ENCODE measurements at regions not wholly inside any gene's neighbourhood (a gene's known extent, or its start where the extent isn't known, plus 50 kb on each side); places are given as distances from the start of the nearest gene placed in this dataset.

DNA sequence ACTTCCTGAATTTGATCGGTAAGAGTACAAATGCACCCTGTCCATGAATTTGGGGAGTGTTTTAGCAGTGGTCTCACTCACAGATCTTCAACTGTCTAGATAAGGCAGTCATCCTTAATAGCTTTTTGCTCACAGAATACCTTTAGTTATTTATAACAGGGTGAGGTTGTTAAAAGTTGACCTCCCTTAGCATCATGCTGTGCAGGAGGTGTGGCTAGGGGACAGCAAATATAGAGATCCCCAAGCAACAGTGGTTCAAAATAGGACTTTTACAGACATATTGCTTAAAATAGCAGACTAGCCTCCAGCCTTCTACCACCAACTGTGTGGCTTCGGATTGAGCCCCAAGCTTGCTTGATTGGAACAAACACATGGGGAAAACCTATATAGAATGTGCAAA is 724.4 kb downstream of the TLE1 start:
- no peaks in the 10 kb centered on the region for H3K4me1 Mint-ChIP-seq
- H3K27ac Mint-ChIP-seq (ENCODE audit: low read depth), result no peak overlapping the region
- H3K4me3 Mint-ChIP-seq, result no peak overlapping the region
- no peaks in the 10 kb centered on the region for H3K36me3 Mint-ChIP-seq (ENCODE audit: insufficient read depth)
- DNase-seq (ENCODE audit: low spot score in 2 of 2) (no peak), ATAC-seq (replicated peaks; ENCODE audit: extremely low read depth, poor library complexity, severe bottlenecking) (no peak)
- peaks cover 12% of the 10 kb centered on the region for H3K9me3 Mint-ChIP-seq
- no peaks in the 10 kb centered on the region for H3K27me3 Mint-ChIP-seq

DNA sequence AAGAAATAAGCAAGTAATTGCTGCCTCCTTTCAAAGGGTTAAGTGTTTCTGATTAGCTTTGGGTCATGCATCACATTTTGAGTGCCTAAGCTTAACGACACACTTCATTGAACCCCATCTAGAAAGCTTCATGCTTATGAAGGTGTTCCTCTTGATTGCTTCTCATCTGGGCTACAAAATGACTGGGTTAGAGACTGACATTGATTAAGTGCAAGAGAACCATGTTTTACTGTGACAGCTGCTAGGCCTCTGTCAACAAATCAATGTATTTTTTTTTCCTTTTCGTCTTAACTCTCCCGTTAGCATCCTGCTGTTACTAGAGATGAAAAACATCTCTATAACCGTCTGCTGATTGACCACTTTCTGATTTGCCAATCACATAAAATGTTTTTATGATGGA is 725.0 kb downstream of the TLE1 start:
- H3K27ac Mint-ChIP-seq (ENCODE audit: low read depth), result no peak overlapping the region
- no peaks in the 10 kb centered on the region for H3K36me3 Mint-ChIP-seq (ENCODE audit: insufficient read depth)
- no peaks in the 10 kb centered on the region for H3K4me1 Mint-ChIP-seq
- ATAC-seq (replicated peaks; ENCODE audit: extremely low read depth, poor library complexity, severe bottlenecking), result no peak
- H3K27me3 Mint-ChIP-seq, result no peaks in the 10 kb centered on the region
- no peak overlapping the region for H3K4me3 Mint-ChIP-seq
- H3K9me3 Mint-ChIP-seq, result peaks cover 10% of the 10 kb centered on the region
- no peak for DNase-seq (ENCODE audit: low spot score in 2 of 2)

DNA sequence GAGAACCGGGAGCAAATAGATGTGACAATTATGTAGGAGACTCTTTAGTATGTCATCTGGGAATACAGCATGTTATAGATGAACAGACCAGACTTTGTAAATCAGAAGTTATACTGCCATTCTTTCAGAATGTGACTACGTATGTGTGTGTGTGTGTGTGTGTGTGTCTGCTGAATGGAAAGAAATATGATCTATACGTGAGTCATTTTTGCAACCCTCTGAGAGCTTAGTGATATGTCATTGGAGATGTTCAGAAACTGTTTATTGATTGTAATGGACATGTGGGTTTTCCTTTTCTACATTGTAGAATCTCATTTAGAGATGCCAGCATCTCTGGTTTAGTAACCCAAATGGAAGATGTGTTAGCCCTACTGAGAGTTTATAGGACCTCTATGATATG is 731.5 kb downstream of the TLE1 start:
- no peak for ATAC-seq (replicated peaks; ENCODE audit: extremely low read depth, poor library complexity, severe bottlenecking)

DNA sequence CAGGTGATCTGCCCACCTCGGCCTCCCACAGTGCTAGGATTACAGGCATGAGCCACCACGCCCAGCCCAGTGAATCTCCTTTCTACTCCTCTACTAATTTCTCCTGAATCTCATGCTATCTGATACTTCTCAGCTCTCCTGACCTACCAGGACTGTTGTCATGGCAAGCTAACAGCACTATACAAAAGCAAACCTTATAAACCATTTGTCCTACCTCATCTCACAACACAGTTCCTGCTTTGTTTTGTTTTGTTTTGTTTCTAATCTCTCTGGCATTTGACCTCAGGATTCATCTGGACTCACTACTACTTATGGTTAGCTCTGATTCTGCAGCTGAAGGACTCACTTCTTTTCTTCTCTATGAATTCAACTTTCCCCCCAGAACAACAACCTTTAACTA is 734.8 kb downstream of the TLE1 start:
- Mint-ChIP-seq H3K4me3 (no peak overlapping the region), H3K4me1 (no peaks in the 10 kb centered on the region), H3K36me3 (ENCODE audit: insufficient read depth) (no peaks in the 10 kb centered on the region), H3K27me3 (no peaks in the 10 kb centered on the region), H3K27ac (ENCODE audit: low read depth) (no peak overlapping the region), H3K9me3 (peaks cover 6% of the 10 kb centered on the region)
- ATAC-seq (replicated peaks; ENCODE audit: extremely low read depth, poor library complexity, severe bottlenecking) (no peak), DNase-seq (ENCODE audit: low spot score in 2 of 2) (no peak)

More for the DNA sequence above, 731.5 kb downstream of the TLE1 start:
- Mint-ChIP-seq H3K36me3 (ENCODE audit: insufficient read depth) (no peaks in the 10 kb centered on the region), H3K4me3 (no peak overlapping the region), H3K4me1 (no peaks in the 10 kb centered on the region), H3K9me3 (peaks cover 17% of the 10 kb centered on the region), H3K27me3 (no peaks in the 10 kb centered on the region), H3K27ac (ENCODE audit: low read depth) (no peak overlapping the region)
- DNase-seq (ENCODE audit: low spot score in 2 of 2), result no peak

DNA sequence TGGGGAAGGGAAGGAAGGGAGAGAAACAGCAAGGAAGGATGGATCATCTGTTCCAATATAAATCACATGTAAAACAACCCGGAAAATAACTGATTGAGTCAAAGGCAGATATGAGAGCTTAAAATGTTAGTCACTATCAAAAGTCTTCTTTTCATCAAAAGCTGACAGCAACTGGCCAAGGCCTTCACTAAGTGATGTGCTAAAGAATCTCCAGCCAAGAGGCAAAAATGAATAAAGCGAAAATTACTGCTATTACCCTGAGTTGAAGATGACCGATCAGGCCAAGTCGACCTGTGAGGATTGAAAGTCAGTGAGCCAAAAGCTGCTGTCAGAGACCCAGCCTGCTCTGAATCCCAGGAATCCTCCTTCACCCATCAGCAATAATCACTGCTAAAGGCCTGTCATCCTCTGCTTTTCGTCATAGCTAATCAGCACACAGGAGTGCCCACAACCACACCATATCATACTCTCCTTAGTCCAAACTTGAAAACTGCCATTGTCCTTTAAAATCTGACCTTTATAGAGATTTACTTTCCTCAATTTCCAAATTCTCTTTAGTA is 736.9 kb downstream of the TLE1 start:
- Mint-ChIP-seq H3K4me1 (no peaks in the 10 kb centered on the region), H3K27ac (ENCODE audit: low read depth) (no peak overlapping the region), H3K4me3 (no peak overlapping the region), H3K9me3 (peaks cover 6% of the 10 kb centered on the region), H3K27me3 (no peaks in the 10 kb centered on the region), H3K36me3 (ENCODE audit: insufficient read depth) (no peaks in the 10 kb centered on the region)
- ATAC-seq (replicated peaks; ENCODE audit: extremely low read depth, poor library complexity, severe bottlenecking) (no peak), DNase-seq (ENCODE audit: low spot score in 2 of 2) (no peak)

DNA sequence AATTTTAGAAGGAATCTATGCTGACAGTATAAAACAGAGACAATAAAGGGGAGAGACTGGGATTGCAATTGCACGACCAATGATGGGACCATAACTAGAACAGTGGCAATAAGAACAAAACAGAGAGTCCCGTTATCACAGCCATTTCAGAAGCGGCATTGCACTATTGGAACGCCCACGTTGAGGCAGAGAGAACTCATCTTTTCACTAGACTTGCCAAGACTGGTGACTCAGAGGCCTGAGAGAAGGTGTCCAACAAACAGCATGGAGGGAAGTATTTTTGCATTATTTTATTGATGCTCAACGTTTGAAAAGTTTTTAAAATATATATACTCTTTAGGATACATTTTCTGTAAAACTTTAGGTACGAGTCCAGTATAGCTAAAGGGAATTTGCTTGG is 737.7 kb downstream of the TLE1 start:
- H3K27ac Mint-ChIP-seq (ENCODE audit: low read depth), result no peak overlapping the region
- H3K27me3 Mint-ChIP-seq, result no peaks in the 10 kb centered on the region
- H3K4me3 Mint-ChIP-seq, result no peak overlapping the region
- H3K9me3 Mint-ChIP-seq, result peaks cover 6% of the 10 kb centered on the region
- H3K4me1 Mint-ChIP-seq, result no peaks in the 10 kb centered on the region
- no peaks in the 10 kb centered on the region for H3K36me3 Mint-ChIP-seq (ENCODE audit: insufficient read depth)
- ATAC-seq (replicated peaks; ENCODE audit: extremely low read depth, poor library complexity, severe bottlenecking) (no peak), DNase-seq (ENCODE audit: low spot score in 2 of 2) (no peak)

DNA sequence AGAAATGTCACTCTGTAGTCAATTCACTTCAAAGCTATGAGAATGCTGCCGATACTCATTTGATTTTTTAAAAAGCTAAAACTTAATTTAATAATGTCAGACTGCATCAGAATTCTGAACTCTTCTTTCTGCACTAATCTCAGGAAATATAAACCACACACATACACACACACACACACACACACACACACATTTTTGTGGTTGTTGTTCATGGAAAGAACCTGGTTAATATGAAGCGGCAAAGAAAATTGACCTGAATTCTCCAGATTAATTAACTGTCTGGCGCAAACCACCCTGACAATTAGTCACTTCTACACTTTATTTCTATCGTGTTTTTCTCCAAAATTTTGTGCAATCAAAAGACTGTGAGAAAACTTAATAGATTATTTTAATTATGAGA is 740.5 kb downstream of the TLE1 start:
- DNase-seq (ENCODE audit: low spot score in 2 of 2), result no peak

DNA sequence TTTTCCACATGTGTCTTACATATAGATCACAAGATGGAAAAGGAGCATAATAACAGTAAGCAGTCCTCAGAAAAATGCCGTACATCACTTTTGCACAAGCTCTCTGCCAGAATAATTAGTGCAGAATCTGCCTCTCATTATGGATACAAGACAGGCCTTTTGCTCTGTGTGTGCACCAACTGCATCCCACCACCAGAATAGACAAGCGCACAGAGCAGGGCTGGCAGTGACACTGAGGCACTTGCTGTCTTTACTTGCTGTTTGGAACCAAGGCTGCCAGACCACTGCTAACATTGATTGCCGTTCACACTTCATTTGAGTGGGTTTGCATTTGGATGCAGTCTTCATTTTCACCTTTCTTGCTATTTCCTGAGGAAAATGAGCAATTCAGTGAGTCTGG is 741.3 kb downstream of the TLE1 start:
- ATAC-seq (replicated peaks; ENCODE audit: extremely low read depth, poor library complexity, severe bottlenecking) (no peak), DNase-seq (ENCODE audit: low spot score in 2 of 2) (no peak)
- Mint-ChIP-seq H3K4me3 (no peak overlapping the region), H3K9me3 (peaks cover 6% of the 10 kb centered on the region), H3K4me1 (no peaks in the 10 kb centered on the region), H3K27me3 (no peaks in the 10 kb centered on the region), H3K27ac (ENCODE audit: low read depth) (no peak overlapping the region), H3K36me3 (ENCODE audit: insufficient read depth) (no peaks in the 10 kb centered on the region)

More for the DNA sequence above, 740.5 kb downstream of the TLE1 start:
- Mint-ChIP-seq H3K4me1 (no peaks in the 10 kb centered on the region), H3K36me3 (ENCODE audit: insufficient read depth) (no peaks in the 10 kb centered on the region), H3K27ac (ENCODE audit: low read depth) (no peak overlapping the region), H3K27me3 (no peaks in the 10 kb centered on the region), H3K4me3 (no peak overlapping the region), H3K9me3 (peaks cover 6% of the 10 kb centered on the region)
- no peak for ATAC-seq (replicated peaks; ENCODE audit: extremely low read depth, poor library complexity, severe bottlenecking)

DNA sequence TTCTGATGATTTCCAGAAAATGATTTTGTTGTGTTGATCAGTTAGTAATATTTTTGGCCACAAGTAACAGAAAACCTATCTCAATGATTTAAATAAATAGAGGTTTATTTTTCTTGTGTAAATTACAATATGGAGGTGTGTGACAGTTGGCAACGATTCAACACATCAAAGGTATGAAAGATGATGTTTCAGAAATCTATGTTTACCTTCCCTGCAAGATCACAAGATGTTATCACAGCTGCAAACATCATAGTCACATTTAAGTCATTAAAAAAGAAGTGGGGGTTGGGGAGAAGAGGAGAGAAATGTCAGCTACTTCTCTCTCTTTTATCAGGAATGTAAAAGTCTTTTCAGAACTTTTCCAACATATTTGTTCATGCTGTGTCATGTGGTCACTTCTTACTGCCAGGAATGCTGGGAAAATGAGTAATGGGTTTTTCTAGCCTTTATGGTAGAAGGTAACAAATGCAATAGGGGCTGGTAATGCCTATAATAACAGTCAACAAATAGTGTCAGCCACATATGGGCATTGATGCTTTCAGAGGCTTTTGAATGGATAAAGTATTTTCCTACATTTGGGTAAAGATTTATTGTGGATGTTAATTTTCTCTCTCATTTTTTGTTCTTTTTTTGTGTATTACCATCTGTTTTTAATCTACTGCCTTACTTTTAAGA is 742.7 kb downstream of the TLE1 start:
- DNase-seq (ENCODE audit: low spot score in 2 of 2) (no peak), ATAC-seq (replicated peaks; ENCODE audit: extremely low read depth, poor library complexity, severe bottlenecking) (no peak)
- Mint-ChIP-seq H3K4me3 (no peak overlapping the region), H3K27me3 (no peaks in the 10 kb centered on the region), H3K4me1 (no peaks in the 10 kb centered on the region), H3K9me3 (peaks cover 10% of the 10 kb centered on the region), H3K36me3 (ENCODE audit: insufficient read depth) (no peaks in the 10 kb centered on the region), H3K27ac (ENCODE audit: low read depth) (no peak overlapping the region)

DNA sequence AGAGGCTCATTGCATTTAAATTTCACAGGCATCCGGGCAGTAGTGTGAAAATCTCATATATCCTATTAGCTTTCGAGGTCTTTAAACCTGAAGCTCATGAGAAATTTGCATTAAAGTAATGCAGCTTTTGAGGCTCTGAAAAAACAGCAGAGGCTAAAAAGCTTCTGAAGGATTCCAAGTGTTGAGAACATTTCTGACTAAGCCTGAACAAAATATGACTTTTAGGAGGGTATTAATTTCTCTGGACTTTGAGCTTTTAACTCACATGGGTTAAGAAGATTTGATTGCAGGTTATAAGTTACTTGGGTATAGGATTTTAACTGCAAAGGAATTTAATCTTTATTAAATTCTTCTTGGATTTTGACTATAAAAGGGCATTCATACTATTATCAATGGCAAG is 743.9 kb downstream of the TLE1 start:
- Mint-ChIP-seq H3K27ac (ENCODE audit: low read depth) (no peak overlapping the region), H3K4me3 (no peak overlapping the region), H3K36me3 (ENCODE audit: insufficient read depth) (no peaks in the 10 kb centered on the region), H3K4me1 (no peaks in the 10 kb centered on the region), H3K9me3 (peaks cover 13% of the 10 kb centered on the region), H3K27me3 (no peaks in the 10 kb centered on the region)
- DNase-seq (ENCODE audit: low spot score in 2 of 2) (no peak), ATAC-seq (replicated peaks; ENCODE audit: extremely low read depth, poor library complexity, severe bottlenecking) (no peak)

DNA sequence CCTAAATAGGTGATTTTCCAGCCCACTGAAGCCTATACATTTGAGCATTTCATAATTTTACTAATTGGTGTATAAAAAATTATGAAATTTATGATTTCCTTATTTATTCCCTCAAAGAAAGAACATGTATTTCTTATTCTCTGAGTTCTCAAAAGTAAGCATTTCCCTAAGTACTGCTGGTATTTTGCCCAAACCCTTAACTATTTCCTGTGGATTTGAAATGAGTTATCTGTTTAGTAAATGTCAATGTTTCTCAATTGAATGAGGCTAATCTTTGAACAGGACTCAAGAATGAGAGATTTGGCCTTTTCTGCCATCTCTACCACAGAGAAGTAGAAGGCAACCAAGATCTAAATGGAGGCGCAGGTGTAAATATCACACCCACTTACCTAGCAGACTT is 751.7 kb downstream of the TLE1 start:
- ATAC-seq (replicated peaks; ENCODE audit: extremely low read depth, poor library complexity, severe bottlenecking) (no peak), DNase-seq (ENCODE audit: low spot score in 2 of 2) (no peak)
- Mint-ChIP-seq H3K4me1 (no peaks in the 10 kb centered on the region), H3K27me3 (no peaks in the 10 kb centered on the region), H3K27ac (ENCODE audit: low read depth) (no peak overlapping the region), H3K9me3 (peaks cover 28% of the 10 kb centered on the region), H3K4me3 (no peak overlapping the region), H3K36me3 (ENCODE audit: insufficient read depth) (no peaks in the 10 kb centered on the region)

DNA sequence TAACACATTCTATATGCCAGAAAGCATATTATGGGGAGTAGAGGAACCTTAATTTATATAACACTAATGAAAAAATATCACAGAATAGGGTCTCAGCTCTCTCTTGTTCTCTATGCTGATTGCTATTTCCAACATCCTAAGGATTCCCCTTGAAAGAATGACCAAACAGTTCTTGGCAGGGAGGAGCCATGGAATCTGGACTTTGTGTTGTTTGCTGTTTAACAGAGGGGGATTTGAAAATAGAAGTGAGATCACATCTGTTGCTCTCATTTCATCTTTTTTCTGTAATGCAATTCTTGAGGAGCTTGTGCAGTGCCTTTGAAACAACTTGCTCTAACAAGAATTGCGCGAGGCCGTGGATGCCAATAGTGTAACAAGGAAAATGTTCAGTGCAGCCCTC is 755.3 kb downstream of the TLE1 start:
- H3K27me3 Mint-ChIP-seq, result no peaks in the 10 kb centered on the region

DNA sequence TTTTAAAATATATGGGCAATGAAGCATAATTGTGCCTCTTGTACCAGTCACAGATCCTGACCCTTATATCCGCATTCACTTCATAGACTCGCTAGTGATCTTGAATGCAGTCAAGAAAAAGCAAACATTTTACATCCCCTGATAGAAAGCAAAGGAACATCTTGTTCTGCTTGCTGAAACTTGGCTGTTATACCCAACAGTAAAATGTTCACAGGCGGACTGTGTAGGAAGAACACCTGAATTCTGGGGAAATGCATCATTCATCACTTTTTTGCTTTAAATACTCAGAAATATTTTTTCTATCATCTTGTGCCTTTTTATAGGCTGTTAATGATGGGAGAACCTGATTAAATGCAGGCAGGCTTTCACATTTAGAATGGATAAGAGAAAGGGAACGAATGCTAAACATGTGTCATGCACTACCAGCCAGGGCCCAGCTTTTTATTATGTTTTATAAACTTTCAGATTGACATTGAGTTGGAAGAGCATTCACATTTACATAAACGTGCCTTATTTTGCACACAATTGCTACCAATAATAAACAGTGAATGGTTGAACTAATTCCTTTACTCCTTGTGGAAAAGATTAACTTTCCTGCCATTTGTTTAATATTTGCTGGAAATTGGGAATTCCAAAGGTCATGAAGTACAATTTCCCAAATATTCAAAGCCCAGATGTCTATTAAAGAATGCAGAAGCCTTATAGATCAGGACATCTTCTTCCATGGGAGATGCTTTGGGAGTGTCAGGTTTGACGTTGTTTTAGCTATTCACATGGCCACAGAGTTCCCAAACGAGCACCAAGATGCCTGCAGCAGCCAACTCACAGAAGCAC is 756.2 kb downstream of the TLE1 start:
- ATAC-seq (replicated peaks; ENCODE audit: extremely low read depth, poor library complexity, severe bottlenecking) (no peak), DNase-seq (ENCODE audit: low spot score in 2 of 2) (no peak)
- Mint-ChIP-seq H3K4me3 (no peak overlapping the region), H3K4me1 (no peaks in the 10 kb centered on the region), H3K27ac (ENCODE audit: low read depth) (no peak overlapping the region), H3K36me3 (ENCODE audit: insufficient read depth) (no peaks in the 10 kb centered on the region), H3K27me3 (no peaks in the 10 kb centered on the region), H3K9me3 (peaks cover 16% of the 10 kb centered on the region)

More for the DNA sequence above, 755.3 kb downstream of the TLE1 start:
- Mint-ChIP-seq H3K4me1 (no peaks in the 10 kb centered on the region), H3K36me3 (ENCODE audit: insufficient read depth) (no peaks in the 10 kb centered on the region), H3K27ac (ENCODE audit: low read depth) (no peak overlapping the region), H3K9me3 (peaks cover 16% of the 10 kb centered on the region), H3K4me3 (no peak overlapping the region)
- DNase-seq (ENCODE audit: low spot score in 2 of 2), result no peak
- ATAC-seq (replicated peaks; ENCODE audit: extremely low read depth, poor library complexity, severe bottlenecking), result no peak

All from central memory CD8-positive, alpha-beta T cell (primary cell).